NCI-H146 treated with DMSO at 0.1 percent for 48 hours (cell line): ENCODE measurements at regions not wholly inside any gene's neighbourhood (a gene's known extent, or its start where the extent isn't known, plus 50 kb on each side); places are given as distances from the start of the nearest gene placed in this dataset.
"Not testable (repeated sequence)": the region's sequence is repeated elsewhere in the genome, so short reads cannot be mapped to it uniquely, and the experiment has no call there.

Experiments
- DNase-seq: peaks from one replicate; lab custom pipeline; 2025; ENCODE audit not compliant: unreplicated experiment; lab: John Stamatoyannopoulos, UW

GRCh38 chr19:28314287-28314686 lies 898.7 kb downstream of the UQCRFS1 start:
- DNase-seq: no peak

- DNase-seq: no peak
Measured at GRCh38 chr19:28313633-28314032, 899.3 kb downstream of the UQCRFS1 start.

- DNase-seq: no peak
Measured at GRCh38 chr19:28312269-28312668, 900.7 kb downstream of the UQCRFS1 start.

GRCh38 chr19:28310829-28311228 lies 902.1 kb downstream of the UQCRFS1 start:
- DNase-seq: not testable (repeated sequence)

GRCh38 chr19:28309070-28309469 lies 903.9 kb downstream of the UQCRFS1 start:
- no peak for DNase-seq

GRCh38 chr19:28307963-28308362 lies 905.0 kb downstream of the UQCRFS1 start:
- no peak for DNase-seq

GRCh38 chr19:28307487-28307886 lies 905.5 kb downstream of the UQCRFS1 start:
- DNase-seq: no peak

- DNase-seq: no peak
Measured at GRCh38 chr19:28305513-28305912, 907.4 kb downstream of the UQCRFS1 start.

GRCh38 chr19:28303502-28303901 lies 909.4 kb downstream of the UQCRFS1 start:
- DNase-seq: no peak

- DNase-seq: no peak
Measured at GRCh38 chr19:28301961-28302360, 911.0 kb downstream of the UQCRFS1 start.

GRCh38 chr19:28301463-28301862 lies 911.5 kb downstream of the UQCRFS1 start:
- no peak for DNase-seq

- no peak for DNase-seq
Measured at GRCh38 chr19:28299649-28300048, 913.3 kb downstream of the UQCRFS1 start.

GRCh38 chr19:28297586-28298157 lies 915.3 kb downstream of the UQCRFS1 start:
- no peak for DNase-seq

- DNase-seq: no peak
Measured at GRCh38 chr19:28297036-28297435, 915.9 kb downstream of the UQCRFS1 start.

- DNase-seq: no peak
Measured at GRCh38 chr19:28296506-28296905, 916.4 kb downstream of the UQCRFS1 start.

GRCh38 chr19:28294975-28295374 lies 918.0 kb downstream of the UQCRFS1 start:
- DNase-seq: not testable (repeated sequence)

- DNase-seq: no peak
Measured at GRCh38 chr19:28294395-28294794, 918.6 kb downstream of the UQCRFS1 start.

- DNase-seq: no peak
Measured at GRCh38 chr19:28293685-28294084, 919.3 kb downstream of the UQCRFS1 start.

- DNase-seq: no peak
Measured at GRCh38 chr19:28292822-28293500, 920.0 kb downstream of the UQCRFS1 start.

GRCh38 chr19:28291874-28292273 lies 921.1 kb downstream of the UQCRFS1 start:
- DNase-seq: no peak

GRCh38 chr19:28290963-28291657 lies 921.8 kb downstream of the UQCRFS1 start:
- DNase-seq: no peak
